ENCODE measurements at regions not wholly inside any gene's neighbourhood (a gene's known extent, or its start where the extent isn't known, plus 50 kb on each side); places are given as distances from the start of the nearest gene placed in this dataset.

GRCh38 chr10:131553121-131553520 is 241.6 kb upstream of the TCERG1L start:
- CTCF ChIA-PET: no interaction called here
- POLR2A ChIA-PET: no interaction called here
- DNase-seq (no peak), ATAC-seq (no peak)
- Mint-ChIP-seq H3K27me3 (no peaks in the 10 kb centered on the region), H3K36me3 (ENCODE audit: low read depth) (no peaks in the 10 kb centered on the region), H3K4me1 (ENCODE audit: low read depth) (no peaks in the 10 kb centered on the region), H3K27ac (no peak overlapping the region), H3K4me3 (no peak overlapping the region), H3K9me3 (no peaks in the 10 kb centered on the region)
- intact Hi-C loops (cut with micrococcal nuclease): no loop called here
- TF ChIP-seq CTCF (IDR thresholded peaks at IDR 0.05): no peak

GRCh38 chr10:131553581-131553980 is 242.1 kb upstream of the TCERG1L start:
- H3K4me3 Mint-ChIP-seq: no peak overlapping the region

DNA sequence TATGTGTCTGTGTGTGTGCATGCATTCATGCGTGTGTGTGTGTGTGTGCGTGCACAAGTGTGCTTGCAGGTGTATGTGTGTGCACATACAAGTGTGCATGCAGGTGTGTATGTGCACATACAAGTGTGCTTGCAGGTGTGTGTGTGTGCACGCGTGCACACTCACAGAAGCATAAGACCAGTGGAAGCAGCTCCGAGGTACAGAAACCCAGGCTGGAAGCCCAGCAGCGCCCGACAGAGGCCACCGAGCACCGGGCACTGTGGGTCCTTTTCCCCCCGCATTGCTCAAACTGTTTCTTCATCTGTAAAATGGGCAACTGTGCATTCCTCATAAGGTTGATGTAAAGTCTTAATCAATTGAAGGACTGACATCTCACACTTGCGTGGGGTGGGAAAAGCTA is 243.3 kb upstream of the TCERG1L start:
- ATAC-seq: no peak
- H3K27me3 Mint-ChIP-seq: no peaks in the 10 kb centered on the region
- no peak for TF ChIP-seq CTCF (IDR thresholded peaks at IDR 0.05)
- H3K4me3 Mint-ChIP-seq: no peak overlapping the region
- no peaks in the 10 kb centered on the region for H3K36me3 Mint-ChIP-seq (ENCODE audit: low read depth)
- H3K4me1 Mint-ChIP-seq (ENCODE audit: low read depth): no peaks in the 10 kb centered on the region
- no peak for DNase-seq
- ChIA-PET POLR2A (no interaction called here), CTCF (no interaction called here)
- H3K27ac Mint-ChIP-seq: no peak overlapping the region
- no peaks in the 10 kb centered on the region for H3K9me3 Mint-ChIP-seq
- intact Hi-C loops (cut with micrococcal nuclease): no loop called here

More at GRCh38 chr10:131553581-131553980, 242.1 kb upstream of the TCERG1L start:
- CTCF ChIA-PET: no interaction called here
- no peaks in the 10 kb centered on the region for H3K4me1 Mint-ChIP-seq (ENCODE audit: low read depth)
- no peaks in the 10 kb centered on the region for H3K27me3 Mint-ChIP-seq
- POLR2A ChIA-PET: no interaction called here
- H3K9me3 Mint-ChIP-seq: no peaks in the 10 kb centered on the region
- ATAC-seq (no peak), DNase-seq (no peak)
- no peaks in the 10 kb centered on the region for H3K36me3 Mint-ChIP-seq (ENCODE audit: low read depth)
- TF ChIP-seq CTCF (IDR thresholded peaks at IDR 0.05): no peak
- intact Hi-C loops (cut with micrococcal nuclease): no loop called here
- no peak overlapping the region for H3K27ac Mint-ChIP-seq

DNA sequence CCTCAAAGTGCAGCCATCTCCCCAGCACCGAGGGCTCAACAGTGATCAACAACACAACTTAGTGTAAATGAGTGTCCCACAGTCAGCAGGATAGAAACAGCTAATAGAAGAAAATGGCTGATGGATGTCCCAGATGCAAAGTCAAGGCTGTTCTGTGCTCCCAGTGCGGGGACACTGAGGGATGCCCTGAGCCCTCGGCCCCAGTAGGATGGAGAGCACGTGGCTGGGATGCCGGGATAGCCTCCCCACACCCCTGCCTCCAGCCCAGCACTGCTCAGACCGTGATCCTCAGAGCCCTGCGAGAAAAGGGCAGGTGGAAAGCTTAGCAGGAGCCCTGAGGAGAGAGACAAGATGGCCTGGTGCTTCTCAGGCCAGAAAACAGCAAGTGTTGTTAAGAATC is 243.9 kb upstream of the TCERG1L start:
- DNase-seq (no peak), ATAC-seq (no peak)
- H3K27ac Mint-ChIP-seq: no peak overlapping the region
- H3K4me3 Mint-ChIP-seq: no peak overlapping the region
- intact Hi-C loops (cut with micrococcal nuclease): no loop called here
- ChIA-PET CTCF (no interaction called here), POLR2A (no interaction called here)
- no peaks in the 10 kb centered on the region for H3K27me3 Mint-ChIP-seq
- H3K9me3 Mint-ChIP-seq: no peaks in the 10 kb centered on the region
- H3K4me1 Mint-ChIP-seq (ENCODE audit: low read depth): no peaks in the 10 kb centered on the region
- TF ChIP-seq CTCF (IDR thresholded peaks at IDR 0.05): no peak
- H3K36me3 Mint-ChIP-seq (ENCODE audit: low read depth): no peaks in the 10 kb centered on the region

- POLR2A ChIA-PET: no interaction called here
- Mint-ChIP-seq H3K9me3 (no peaks in the 10 kb centered on the region), H3K36me3 (ENCODE audit: low read depth) (no peaks in the 10 kb centered on the region), H3K4me3 (no peak overlapping the region), H3K27me3 (no peaks in the 10 kb centered on the region), H3K4me1 (ENCODE audit: low read depth) (no peaks in the 10 kb centered on the region), H3K27ac (no peak overlapping the region)
- TF ChIP-seq CTCF (IDR thresholded peaks at IDR 0.05): no peak
- intact Hi-C loops (cut with micrococcal nuclease): no loop called here
- no peak for ATAC-seq
- CTCF ChIA-PET: no interaction called here
- DNase-seq: no peak
These were observed 244.8 kb upstream of the TCERG1L start for GRCh38 chr10:131556061-131556896.
